HEK293 (cell line): ENCODE measurements at regions not wholly inside any gene's neighbourhood (a gene's known extent, or its start where the extent isn't known, plus 50 kb on each side); places are given as distances from the start of the nearest gene placed in this dataset.

ENCODE experiments used
- CTCF ChIA-PET: fragments of 350-600 bp; formaldehyde crosslinking; extraction: SDS; loops from one replicate; lab custom pipeline; 2021; ENCODE audit warnings: antibody characterized with exemption; lab: Yijun Ruan, JAX
- POLR2A ChIA-PET: fragments of 300-600 bp; formaldehyde crosslinking; extraction: SDS; loops from one replicate; lab custom pipeline; 2020; ENCODE audit warnings: antibody characterized with exemption, inconsistent platforms; lab: Yijun Ruan, JAX
- H3K27ac ChIP-seq: fragments of 200-500 bp; sonication (Bioruptor generic); 2 replicates; pipeline ENCODE4 v1.5.1; 2014; ENCODE audit warnings: low read depth, low read length, control low read depth, inconsistent platforms; ENCODE audit errors: extremely low read depth
- H3K36me3 ChIP-seq, 2 experiments: fragments of 200-500 bp in 1 of 2; sonication (Bioruptor generic) in 1 of 2; 1 replicate in 1 of 2; 2 replicates in 1 of 2; pipeline ENCODE4 v1.5.1; 2014 to 2017; ENCODE audit warnings: inconsistent platforms in 2 of 2, low read length in 2 of 2; ENCODE audit not compliant: control insufficient read depth in 2 of 2, insufficient read depth in 1 of 2
- H3K4me1 ChIP-seq: fragments of 200-500 bp; sonication (Bioruptor generic); 2 replicates; pipeline ENCODE4 v1.5.1; 2014; ENCODE audit warnings: mild to moderate bottlenecking, low read length, inconsistent platforms; ENCODE audit not compliant: control insufficient read depth, insufficient read depth
- H3K4me3 ChIP-seq: 2 replicates; pipeline ENCODE4 v1.5.1; 2011; ENCODE audit warnings: low read depth, mild to moderate bottlenecking, control low read depth, low read length, moderate library complexity
- H3K9me3 ChIP-seq: fragments of 200-500 bp; sonication (Bioruptor generic); 2 replicates; pipeline ENCODE4 v1.5.1; 2014; ENCODE audit warnings: low read depth, low read length, inconsistent platforms; ENCODE audit not compliant: control insufficient read depth, insufficient read depth
- EGR2 ChIP-seq: fragments of 450-650 bp; formaldehyde crosslinking; IDR thresholded peaks from 2 replicates; pipeline ENCODE4 v1.5.1; 2016; ENCODE audit warnings: low read depth, missing biosample characterization, missing genetic modification characterization
- PRDM1 ChIP-seq: fragments of 450-650 bp; formaldehyde crosslinking; IDR thresholded peaks from 2 replicates; pipeline ENCODE4; 2016; ENCODE audit warnings: missing biosample characterization, missing genetic modification characterization
- SCRT1 ChIP-seq: fragments of 450-650 bp; formaldehyde crosslinking; IDR thresholded peaks from 2 replicates; pipeline ENCODE4 v1.5.1; 2016; ENCODE audit warnings: missing biosample characterization, missing genetic modification characterization, borderline replicate concordance
- TCF7L2 ChIP-seq: IDR thresholded peaks from 2 replicates; pipeline ENCODE4 v1.6.1; 2011; ENCODE audit warnings: low read depth, mild to moderate bottlenecking, inconsistent platforms, low read length, moderate library complexity, borderline replicate concordance
- TRIM28 ChIP-seq: IDR thresholded peaks from 2 replicates; pipeline ENCODE4 v1.6.1; 2011; ENCODE audit warnings: low read length, control low read depth, borderline replicate concordance
- YY2 ChIP-seq: fragments of 450-650 bp; formaldehyde crosslinking; IDR thresholded peaks from 2 replicates; pipeline ENCODE4 v1.5.1; 2016; ENCODE audit warnings: missing biosample characterization, missing genetic modification characterization
- ZBTB17 ChIP-seq: fragments of 450-650 bp; formaldehyde crosslinking; IDR thresholded peaks from 2 replicates; pipeline ENCODE4 v1.5.1; 2016; ENCODE audit warnings: missing biosample characterization, missing genetic modification characterization
- ZBTB20 ChIP-seq: fragments of 450-650 bp; formaldehyde crosslinking; IDR thresholded peaks from 2 replicates; pipeline ENCODE4 v1.5.1; 2016; ENCODE audit warnings: missing biosample characterization, missing genetic modification characterization
- ZNF132 ChIP-seq: fragments of 450-650 bp; formaldehyde crosslinking; IDR thresholded peaks from 2 replicates; pipeline ENCODE4 v1.5.1; 2017; ENCODE audit warnings: missing biosample characterization, missing genetic modification characterization, borderline replicate concordance
- ZNF138 ChIP-seq: fragments of 450-650 bp; formaldehyde crosslinking; IDR thresholded peaks from 2 replicates; pipeline ENCODE4 v1.5.1; 2016; ENCODE audit warnings: missing biosample characterization, missing genetic modification characterization, borderline replicate concordance
- ZNF155 ChIP-seq: fragments of 450-650 bp; formaldehyde crosslinking; IDR thresholded peaks from 2 replicates; pipeline ENCODE4 v1.5.1; 2016; ENCODE audit warnings: missing biosample characterization, missing genetic modification characterization
- ZNF16 ChIP-seq: fragments of 450-650 bp; formaldehyde crosslinking; IDR thresholded peaks from 2 replicates; pipeline ENCODE4 v1.5.1; 2016; ENCODE audit warnings: low read depth, missing biosample characterization, missing genetic modification characterization
- ZNF169 ChIP-seq: fragments of 450-650 bp; formaldehyde crosslinking; IDR thresholded peaks from 2 replicates; pipeline ENCODE4 v1.5.1; 2016; ENCODE audit warnings: missing biosample characterization, missing genetic modification characterization
- ZNF184 ChIP-seq: fragments of 450-650 bp; IDR thresholded peaks from 2 replicates; pipeline ENCODE4 v1.5.1; 2018; ENCODE audit warnings: missing biosample characterization, mild to moderate bottlenecking, missing genetic modification characterization
- ZNF19 ChIP-seq: fragments of 450-650 bp; formaldehyde crosslinking; IDR thresholded peaks from 2 replicates; pipeline ENCODE4; 2016; ENCODE audit warnings: missing biosample characterization, missing genetic modification characterization, low read depth
- ZNF248 ChIP-seq: fragments of 450-650 bp; formaldehyde crosslinking; IDR thresholded peaks from 2 replicates; pipeline ENCODE4 v1.5.1; 2017; ENCODE audit warnings: missing biosample characterization, missing genetic modification characterization
- ZNF354C ChIP-seq: fragments of 450-650 bp; formaldehyde crosslinking; IDR thresholded peaks from 2 replicates; pipeline ENCODE4 v1.5.1; 2016; ENCODE audit warnings: missing biosample characterization, missing genetic modification characterization, low read depth, borderline replicate concordance
- ZNF37A ChIP-seq: fragments of 450-650 bp; IDR thresholded peaks from 2 replicates; pipeline ENCODE4 v1.5.1; 2018; ENCODE audit warnings: missing biosample characterization, missing genetic modification characterization
- ZNF423 ChIP-seq: fragments of 450-650 bp; formaldehyde crosslinking; IDR thresholded peaks from 2 replicates; pipeline ENCODE4 v1.5.1; 2016; ENCODE audit warnings: missing biosample characterization, missing genetic modification characterization
- ZNF510 ChIP-seq: fragments of 450-650 bp; formaldehyde crosslinking; IDR thresholded peaks from 2 replicates; pipeline ENCODE4 v1.5.1; 2018; ENCODE audit warnings: mild to moderate bottlenecking, missing genetic modification characterization, missing biosample characterization; ENCODE audit not compliant: insufficient replicate concordance
- ZNF621 ChIP-seq: fragments of 450-650 bp; formaldehyde crosslinking; IDR thresholded peaks from 2 replicates; pipeline ENCODE4 v1.5.1; 2017; ENCODE audit warnings: missing biosample characterization, missing genetic modification characterization
- ZNF776 ChIP-seq: fragments of 450-650 bp; formaldehyde crosslinking; IDR thresholded peaks from 2 replicates; pipeline ENCODE4 v1.5.0; 2017; ENCODE audit warnings: missing biosample characterization, missing genetic modification characterization, borderline replicate concordance
- ZSCAN23 ChIP-seq: fragments of 450-650 bp; formaldehyde crosslinking; IDR thresholded peaks from 2 replicates; pipeline ENCODE4 v1.5.1; 2016; ENCODE audit warnings: missing biosample characterization, missing genetic modification characterization
- ZSCAN30 ChIP-seq: fragments of 450-650 bp; IDR thresholded peaks from 2 replicates; pipeline ENCODE4 v1.5.1; 2018; ENCODE audit warnings: missing biosample characterization, mild to moderate bottlenecking, missing genetic modification characterization, moderate library complexity
- TF ChIP-seq, protein P1 (sequence below): fragments of 450-650 bp; formaldehyde crosslinking; IDR thresholded peaks from 2 replicates; pipeline ENCODE4 v1.5.1; 2017; ENCODE audit warnings: missing biosample characterization, missing genetic modification characterization
- TF ChIP-seq, protein P2 (sequence below): fragments of 450-650 bp; formaldehyde crosslinking; IDR thresholded peaks from 2 replicates; pipeline ENCODE4 v1.5.1; 2017; ENCODE audit warnings: missing biosample characterization, missing genetic modification characterization
- TF ChIP-seq, protein P3 (sequence below): fragments of 450-650 bp; formaldehyde crosslinking; IDR thresholded peaks from 2 replicates; pipeline ENCODE4 v1.5.1; 2016; ENCODE audit warnings: missing biosample characterization, missing genetic modification characterization, borderline replicate concordance

GRCh38 chr1:67931198-67931597 is 97.9 kb upstream of the GNG12 start (continued):
- TF ChIP-seq ZNF19 = no peak
- no peak for TF ChIP-seq ZNF423

DNA sequence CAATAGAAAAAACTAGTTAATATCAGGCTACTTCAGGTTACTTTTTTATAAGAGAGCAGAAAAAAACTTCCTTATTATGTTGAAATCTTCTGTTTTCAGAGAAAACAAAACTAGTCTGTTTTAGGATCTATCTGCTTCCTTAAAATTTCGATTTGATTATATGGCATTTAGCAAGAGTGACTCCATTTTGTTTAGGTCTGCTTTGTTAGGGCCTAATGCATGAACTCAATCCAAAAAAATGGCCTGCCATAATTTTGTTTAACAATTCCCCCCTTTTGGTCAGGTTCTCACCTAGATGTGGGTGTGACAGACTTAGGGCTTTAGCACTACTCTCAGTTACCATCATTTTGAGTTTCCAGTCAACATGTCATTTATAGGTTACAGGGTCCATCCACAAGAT is 89.8 kb upstream of the GNG12 start:
- no peak overlapping the region for H3K27ac ChIP-seq
- POLR2A ChIA-PET = no interaction called here
- TF ChIP-seq EGR2 (tag by site-specific recombination) (no peak), ZSCAN23 (no peak), ZBTB20 (tag by site-specific recombination) (no peak), ZNF621 (tag by site-specific recombination) (no peak), ZSCAN30 (tag by site-specific recombination) (no peak), YY2 (tag by site-specific recombination) (no peak), ZNF510 (tag by site-specific recombination) (no peak), ZNF169 (tag by site-specific recombination) (no peak), ZNF132 (tag by site-specific recombination) (no peak)
- TF ChIP-seq, protein P1, sequence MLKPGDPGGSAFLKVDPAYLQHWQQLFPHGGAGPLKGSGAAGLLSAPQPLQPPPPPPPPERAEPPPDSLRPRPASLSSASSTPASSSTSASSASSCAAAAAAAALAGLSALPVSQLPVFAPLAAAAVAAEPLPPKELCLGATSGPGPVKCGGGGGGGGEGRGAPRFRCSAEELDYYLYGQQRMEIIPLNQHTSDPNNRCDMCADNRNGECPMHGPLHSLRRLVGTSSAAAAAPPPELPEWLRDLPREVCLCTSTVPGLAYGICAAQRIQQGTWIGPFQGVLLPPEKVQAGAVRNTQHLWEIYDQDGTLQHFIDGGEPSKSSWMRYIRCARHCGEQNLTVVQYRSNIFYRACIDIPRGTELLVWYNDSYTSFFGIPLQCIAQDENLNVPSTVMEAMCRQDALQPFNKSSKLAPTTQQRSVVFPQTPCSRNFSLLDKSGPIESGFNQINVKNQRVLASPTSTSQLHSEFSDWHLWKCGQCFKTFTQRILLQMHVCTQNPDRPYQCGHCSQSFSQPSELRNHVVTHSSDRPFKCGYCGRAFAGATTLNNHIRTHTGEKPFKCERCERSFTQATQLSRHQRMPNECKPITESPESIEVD (tag by site-specific recombination) = no peak
- TF ChIP-seq, all 188 proteins: peak for 0
- no peak overlapping the region for H3K4me3 ChIP-seq
- CTCF ChIA-PET = interaction anchor here (1.7 kb wide), 1 partner anchor 12 kb away, joined by 9 read pairs; no protein-coding TSS in a partner anchor
- no peaks in the 10 kb centered on the region for H3K9me3 ChIP-seq
- H3K36me3 ChIP-seq = no peaks in the 10 kb centered on the region
- H3K4me1 ChIP-seq = no peaks in the 10 kb centered on the region

DNA sequence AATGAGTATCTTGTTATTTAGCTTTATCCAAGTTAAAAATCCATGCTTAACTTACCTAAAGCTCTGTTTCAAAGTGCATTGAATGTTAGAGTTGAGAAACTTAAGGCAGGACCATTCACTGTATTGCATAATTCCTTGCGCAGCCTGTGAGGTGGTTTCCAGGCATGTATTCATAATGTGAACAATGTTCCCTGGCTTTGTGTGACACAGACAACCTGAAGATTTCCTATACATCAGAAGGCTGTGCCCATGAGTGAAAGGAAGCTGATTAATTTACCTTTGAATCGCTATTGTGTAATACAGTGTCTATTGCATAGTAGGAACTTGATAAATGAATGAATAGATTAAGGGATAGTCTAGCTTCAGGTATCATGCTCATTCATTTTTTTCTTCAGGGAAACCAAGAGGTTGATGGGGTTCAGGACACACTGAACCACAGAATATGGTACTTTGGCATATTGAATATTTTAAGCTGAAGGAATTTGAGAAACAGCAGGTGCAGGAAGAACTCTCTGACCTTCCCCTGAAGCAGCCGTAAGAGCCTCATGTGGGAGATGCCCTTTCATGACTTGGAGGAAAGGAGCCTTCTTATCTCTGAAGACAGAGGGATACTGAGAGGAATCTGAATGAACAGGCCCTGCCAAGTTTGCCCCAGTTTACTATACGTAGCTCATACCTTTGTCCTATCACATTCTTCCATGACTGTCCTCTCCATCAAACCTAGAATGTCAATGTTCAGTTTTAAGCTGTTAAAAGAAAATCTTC is 88.6 kb upstream of the GNG12 start:
- Histone ChIP-seq H3K27ac (no peak overlapping the region), H3K36me3 (no peaks in the 10 kb centered on the region), H3K4me3 (no peak overlapping the region), H3K4me1 (no peaks in the 10 kb centered on the region), H3K9me3 (no peaks in the 10 kb centered on the region)
- CTCF ChIA-PET = interaction anchor here (0.8 to 1.7 kb wide), 2 partner anchors 13 to 59 kb away, joined by 3 to 9 read pairs; no protein-coding TSS in a partner anchor
- POLR2A ChIA-PET = no interaction called here
- TF ChIP-seq ZNF354C (tag by site-specific recombination) (no peak), SCRT1 (tag by site-specific recombination) (no peak), ZNF184 (tag by site-specific recombination) (no peak), ZNF248 (tag by site-specific recombination) (no peak), PRDM1 (tag by site-specific recombination) (no peak), ZNF621 (tag by site-specific recombination) (no peak), ZNF776 (tag by site-specific recombination) (no peak), TCF7L2 (no peak), ZNF155 (tag by site-specific recombination) (no peak), ZBTB17 (tag by site-specific recombination) (no peak), TRIM28 (no peak), ZNF37A (tag by site-specific recombination) (no peak), ZNF16 (tag by site-specific recombination) (no peak), ZNF138 (tag by site-specific recombination) (no peak)
- TF ChIP-seq, protein P2, sequence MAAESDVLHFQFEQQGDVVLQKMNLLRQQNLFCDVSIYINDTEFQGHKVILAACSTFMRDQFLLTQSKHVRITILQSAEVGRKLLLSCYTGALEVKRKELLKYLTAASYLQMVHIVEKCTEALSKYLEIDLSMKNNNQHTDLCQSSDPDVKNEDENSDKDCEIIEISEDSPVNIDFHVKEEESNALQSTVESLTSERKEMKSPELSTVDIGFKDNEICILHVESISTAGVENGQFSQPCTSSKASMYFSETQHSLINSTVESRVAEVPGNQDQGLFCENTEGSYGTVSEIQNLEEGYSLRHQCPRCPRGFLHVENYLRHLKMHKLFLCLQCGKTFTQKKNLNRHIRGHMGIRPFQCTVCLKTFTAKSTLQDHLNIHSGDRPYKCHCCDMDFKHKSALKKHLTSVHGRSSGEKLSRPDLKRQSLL (tag by site-specific recombination) = no peak
- TF ChIP-seq, protein P3, sequence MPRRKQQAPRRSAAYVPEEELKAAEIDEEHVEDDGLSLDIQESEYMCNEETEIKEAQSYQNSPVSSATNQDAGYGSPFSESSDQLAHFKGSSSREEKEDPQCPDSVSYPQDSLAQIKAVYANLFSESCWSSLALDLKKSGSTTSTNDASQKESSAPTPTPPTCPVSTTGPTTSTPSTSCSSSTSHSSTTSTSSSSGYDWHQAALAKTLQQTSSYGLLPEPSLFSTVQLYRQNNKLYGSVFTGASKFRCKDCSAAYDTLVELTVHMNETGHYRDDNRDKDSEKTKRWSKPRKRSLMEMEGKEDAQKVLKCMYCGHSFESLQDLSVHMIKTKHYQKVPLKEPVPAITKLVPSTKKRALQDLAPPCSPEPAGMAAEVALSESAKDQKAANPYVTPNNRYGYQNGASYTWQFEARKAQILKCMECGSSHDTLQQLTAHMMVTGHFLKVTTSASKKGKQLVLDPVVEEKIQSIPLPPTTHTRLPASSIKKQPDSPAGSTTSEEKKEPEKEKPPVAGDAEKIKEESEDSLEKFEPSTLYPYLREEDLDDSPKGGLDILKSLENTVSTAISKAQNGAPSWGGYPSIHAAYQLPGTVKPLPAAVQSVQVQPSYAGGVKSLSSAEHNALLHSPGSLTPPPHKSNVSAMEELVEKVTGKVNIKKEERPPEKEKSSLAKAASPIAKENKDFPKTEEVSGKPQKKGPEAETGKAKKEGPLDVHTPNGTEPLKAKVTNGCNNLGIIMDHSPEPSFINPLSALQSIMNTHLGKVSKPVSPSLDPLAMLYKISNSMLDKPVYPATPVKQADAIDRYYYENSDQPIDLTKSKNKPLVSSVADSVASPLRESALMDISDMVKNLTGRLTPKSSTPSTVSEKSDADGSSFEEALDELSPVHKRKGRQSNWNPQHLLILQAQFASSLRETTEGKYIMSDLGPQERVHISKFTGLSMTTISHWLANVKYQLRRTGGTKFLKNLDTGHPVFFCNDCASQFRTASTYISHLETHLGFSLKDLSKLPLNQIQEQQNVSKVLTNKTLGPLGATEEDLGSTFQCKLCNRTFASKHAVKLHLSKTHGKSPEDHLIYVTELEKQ (tag by site-specific recombination) = no peak
